Natural killer cell (primary cell): ENCODE measurements at regions not wholly inside any gene's neighbourhood (a gene's known extent, or its start where the extent isn't known, plus 50 kb on each side); places are given as distances from the start of the nearest gene placed in this dataset.

Experiments used
- ATAC-seq, 3 donors: fragments of 150-1000 bp in 2 of 3; fragments of 200-7000 bp in 1 of 3; cut with Tn5 transposase; 1 replicate in 1 of 3; 2 replicates in 2 of 3; pipeline ENCODE4 v1.10.0; 2021; ENCODE audit warnings: mild to moderate bottlenecking in 2 of 3, moderate library complexity in 2 of 3
- DNase-seq, 2 donors: peaks; one replicate each; pipeline versions ENCODE4 v3.0.0 to v3.0.0-alpha.2; 2013 to 2021; ENCODE audit warnings: mixed read lengths in 1 of 2
- H3K27ac ChIP-seq: one replicate; pipeline ENCODE4 v1.5.1; 2013; ENCODE audit warnings: mild to moderate bottlenecking, low read length
- H3K27me3 ChIP-seq: one replicate; pipeline ENCODE4 v1.6.1; 2013; ENCODE audit warnings: low read length; ENCODE audit not compliant: control insufficient read depth, insufficient read depth
- H3K36me3 ChIP-seq: one replicate; pipeline ENCODE4 v1.6.1; 2013; ENCODE audit warnings: low read length; ENCODE audit not compliant: control insufficient read depth, insufficient read depth
- H3K4me1 ChIP-seq: one replicate; pipeline ENCODE4 v1.6.1; 2013; ENCODE audit warnings: low read length; ENCODE audit not compliant: control insufficient read depth, insufficient read depth
- H3K4me3 ChIP-seq: one replicate; pipeline ENCODE4 v1.5.1; 2013; ENCODE audit warnings: low read length
- H3K9me3 ChIP-seq: one replicate; pipeline ENCODE4 v1.6.1; 2013; ENCODE audit warnings: low read length; ENCODE audit not compliant: control insufficient read depth, insufficient read depth
- H3K27ac Mint-ChIP-seq, 2 donors: one replicate each; pipeline ENCODE4 v1.8.0; 2022; ENCODE audit warnings: mild to moderate bottlenecking in 2 of 2, mixed read lengths in 2 of 2, moderate library complexity in 1 of 2
- H3K27me3 Mint-ChIP-seq, 2 donors: one replicate each; pipeline ENCODE4 v1.8.0; 2022; ENCODE audit warnings: low read depth in 2 of 2, mixed read lengths in 2 of 2
- H3K36me3 Mint-ChIP-seq: one replicate; pipeline ENCODE4 v1.8.0; 2022; ENCODE audit warnings: mixed read lengths
- H3K4me1 Mint-ChIP-seq, 2 donors: one replicate each; pipeline ENCODE4 v1.8.0; 2022; ENCODE audit warnings: mixed read lengths in 2 of 2
- H3K4me3 Mint-ChIP-seq: one replicate; pipeline ENCODE4 v1.8.0; 2022; ENCODE audit warnings: mild to moderate bottlenecking, moderate library complexity, mixed read lengths
- H3K9me3 Mint-ChIP-seq, 2 donors: one replicate each; pipeline ENCODE4 v1.8.0; 2022; ENCODE audit warnings: mixed read lengths in 2 of 2
- WGBS: methylation state at CpG from one replicate; pipeline ENCODE4 v1.1.7; 2013; ENCODE audit warnings: missing lambda C conversion rate; ENCODE audit not compliant: insufficient coverage; 5-methylcytosine and 5-hydroxymethylcytosine counted together
- intact Hi-C: fragments of 100-400 bp; cut with micrococcal nuclease; formaldehyde crosslinking; loops from one replicate; pipeline ENCODE4 v1.14.2; 2022
- TF ChIP-seq, protein P1 (sequence below): fragments of 200-600 bp; IDR thresholded peaks from one replicate; pipeline ENCODE4 v1.8.0; 2022; ENCODE audit warnings: antibody characterized with exemption

DNA sequence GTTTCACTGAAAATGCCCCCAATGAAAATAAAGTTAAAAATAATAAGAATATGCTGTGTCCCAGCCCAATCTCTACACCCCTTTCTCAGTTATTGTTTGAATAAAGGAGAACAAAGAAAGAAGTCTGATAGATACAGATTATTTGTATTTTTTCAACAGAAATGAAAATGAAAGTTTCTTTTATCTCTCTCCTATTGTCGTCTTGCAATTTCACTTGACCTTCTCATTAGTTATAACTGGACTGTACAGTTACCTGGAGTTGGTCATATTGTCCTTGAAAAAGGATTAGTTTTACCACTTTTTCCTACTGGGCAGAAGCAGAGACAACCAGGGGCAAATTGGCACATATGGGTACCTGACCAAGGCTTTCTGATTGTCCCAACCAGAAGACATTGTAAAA, 440.0 kb downstream of the PDCD6IP start:
- WGBS = no CpG with 5 or more reads among the region's 1 CpG
- TF ChIP-seq, protein P1, sequence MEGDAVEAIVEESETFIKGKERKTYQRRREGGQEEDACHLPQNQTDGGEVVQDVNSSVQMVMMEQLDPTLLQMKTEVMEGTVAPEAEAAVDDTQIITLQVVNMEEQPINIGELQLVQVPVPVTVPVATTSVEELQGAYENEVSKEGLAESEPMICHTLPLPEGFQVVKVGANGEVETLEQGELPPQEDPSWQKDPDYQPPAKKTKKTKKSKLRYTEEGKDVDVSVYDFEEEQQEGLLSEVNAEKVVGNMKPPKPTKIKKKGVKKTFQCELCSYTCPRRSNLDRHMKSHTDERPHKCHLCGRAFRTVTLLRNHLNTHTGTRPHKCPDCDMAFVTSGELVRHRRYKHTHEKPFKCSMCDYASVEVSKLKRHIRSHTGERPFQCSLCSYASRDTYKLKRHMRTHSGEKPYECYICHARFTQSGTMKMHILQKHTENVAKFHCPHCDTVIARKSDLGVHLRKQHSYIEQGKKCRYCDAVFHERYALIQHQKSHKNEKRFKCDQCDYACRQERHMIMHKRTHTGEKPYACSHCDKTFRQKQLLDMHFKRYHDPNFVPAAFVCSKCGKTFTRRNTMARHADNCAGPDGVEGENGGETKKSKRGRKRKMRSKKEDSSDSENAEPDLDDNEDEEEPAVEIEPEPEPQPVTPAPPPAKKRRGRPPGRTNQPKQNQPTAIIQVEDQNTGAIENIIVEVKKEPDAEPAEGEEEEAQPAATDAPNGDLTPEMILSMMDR = no peak
- H3K27ac Mint-ChIP-seq = no peak overlapping the region
- Histone ChIP-seq H3K9me3 (no peaks in the 10 kb centered on the region), H3K27ac (no peak overlapping the region), H3K4me3 (no peak overlapping the region), H3K36me3 (no peaks in the 10 kb centered on the region), H3K4me1 (no peaks in the 10 kb centered on the region), H3K27me3 (no peaks in the 10 kb centered on the region)
- no peaks in the 10 kb centered on the region for H3K9me3 Mint-ChIP-seq
- intact Hi-C loops = no loop called here
- ATAC-seq = no peak
- H3K4me3 Mint-ChIP-seq = no peak overlapping the region
- H3K27me3 Mint-ChIP-seq = no peaks in the 10 kb centered on the region
- H3K4me1 Mint-ChIP-seq = peaks cover 0 to 6% of the 10 kb centered on the region in 2 donors
- H3K36me3 Mint-ChIP-seq = no peaks in the 10 kb centered on the region
- DNase-seq = no peak

DNA sequence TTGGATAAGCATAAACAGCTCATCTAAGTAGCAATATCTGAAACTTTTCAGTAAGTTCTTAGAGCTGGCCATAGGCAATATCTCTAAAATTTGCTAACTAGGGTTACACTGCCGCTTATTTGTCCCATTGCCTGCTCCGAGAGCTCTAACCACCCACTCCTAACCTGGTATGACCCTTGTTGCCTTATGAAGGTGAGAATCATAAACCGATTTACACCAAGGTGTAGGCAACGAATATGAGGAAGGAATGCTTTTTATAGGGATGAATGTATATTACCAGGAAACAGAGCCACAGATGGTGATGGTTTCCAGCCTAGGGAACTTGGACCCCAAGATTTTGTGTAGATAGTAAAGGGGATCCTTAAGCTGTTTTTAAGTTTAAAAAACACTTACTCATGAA, 440.9 kb downstream of the PDCD6IP start:
- ATAC-seq (no peak), DNase-seq (no peak)
- Mint-ChIP-seq H3K27me3 (no peaks in the 10 kb centered on the region), H3K27ac (no peak overlapping the region), H3K4me1 (peaks cover 0 to 6% of the 10 kb centered on the region in 2 donors), H3K36me3 (no peaks in the 10 kb centered on the region), H3K4me3 (no peak overlapping the region), H3K9me3 (no peaks in the 10 kb centered on the region)
- no peaks in the 10 kb centered on the region for H3K4me1 ChIP-seq
- WGBS = 81% methylated on average over 4 of the region's 4 CpGs
- TF ChIP-seq, protein P1 = no peak
- no peaks in the 10 kb centered on the region for H3K9me3 ChIP-seq
- intact Hi-C loops = no loop called here
- no peaks in the 10 kb centered on the region for H3K27me3 ChIP-seq
- H3K27ac ChIP-seq = no peak overlapping the region
- H3K4me3 ChIP-seq = no peak overlapping the region
- no peaks in the 10 kb centered on the region for H3K36me3 ChIP-seq

DNA sequence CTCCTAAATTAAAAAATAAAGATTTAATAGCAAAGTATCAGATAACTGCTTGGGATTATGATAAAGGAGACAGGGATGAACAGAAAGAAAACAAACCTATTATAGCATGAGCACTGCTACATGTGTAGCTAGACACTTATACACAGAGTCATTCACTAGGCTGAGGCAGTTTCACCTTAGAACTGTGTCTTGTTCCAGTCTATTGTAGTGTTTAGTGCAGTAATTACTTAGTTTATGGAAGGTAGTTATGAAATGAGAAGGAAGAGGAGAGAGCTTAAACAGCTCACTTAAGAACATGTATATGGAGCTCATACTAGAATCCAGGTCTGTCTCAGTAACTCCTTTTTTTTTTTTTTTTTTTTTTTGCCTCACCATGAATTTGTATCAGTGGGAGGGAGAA, 441.4 kb downstream of the PDCD6IP start:
- no peak overlapping the region for H3K27ac ChIP-seq
- TF ChIP-seq, protein P1 = no peak
- no peaks in the 10 kb centered on the region for H3K27me3 ChIP-seq
- H3K36me3 ChIP-seq = no peaks in the 10 kb centered on the region
- no peaks in the 10 kb centered on the region for H3K9me3 Mint-ChIP-seq
- H3K27ac Mint-ChIP-seq = no peak overlapping the region
- no peaks in the 10 kb centered on the region for H3K36me3 Mint-ChIP-seq
- intact Hi-C loops = no loop called here
- peaks cover 0 to 6% of the 10 kb centered on the region in 2 donors for H3K4me1 Mint-ChIP-seq
- no peak for DNase-seq
- H3K4me1 ChIP-seq = no peaks in the 10 kb centered on the region
- no peak overlapping the region for H3K4me3 Mint-ChIP-seq
- H3K9me3 ChIP-seq = no peaks in the 10 kb centered on the region
- no peak for ATAC-seq
- no peaks in the 10 kb centered on the region for H3K27me3 Mint-ChIP-seq
- H3K4me3 ChIP-seq = no peak overlapping the region

DNA sequence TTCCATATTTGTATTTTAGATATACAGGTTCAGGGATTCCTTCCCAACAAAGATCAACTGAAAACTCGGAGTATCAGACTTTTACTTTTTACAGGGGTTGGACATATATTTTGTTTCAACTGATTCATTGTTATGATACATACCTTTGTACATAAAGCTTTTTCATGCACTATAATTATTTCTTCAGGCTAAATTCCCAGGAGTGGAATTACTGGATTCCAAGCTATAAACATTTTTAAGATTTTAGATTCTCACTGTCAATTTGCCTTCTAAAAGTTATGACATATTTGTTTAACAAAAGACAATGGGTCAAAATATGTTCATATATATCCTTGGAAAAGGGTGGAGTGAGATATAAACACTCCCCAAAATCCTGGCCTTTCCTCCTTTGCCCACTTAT, 449.0 kb downstream of the PDCD6IP start:
- intact Hi-C loops = no loop called here
- no peaks in the 10 kb centered on the region for H3K36me3 Mint-ChIP-seq
- peaks cover 10 to 17% of the 10 kb centered on the region in 2 donors for H3K4me1 Mint-ChIP-seq
- Histone ChIP-seq H3K27me3 (no peaks in the 10 kb centered on the region), H3K27ac (no peak overlapping the region), H3K4me3 (no peak overlapping the region), H3K4me1 (peaks cover 3% of the 10 kb centered on the region), H3K9me3 (no peaks in the 10 kb centered on the region), H3K36me3 (no peaks in the 10 kb centered on the region)
- ATAC-seq = no peak
- H3K27me3 Mint-ChIP-seq = no peaks in the 10 kb centered on the region
- DNase-seq = no peak
- WGBS = no CpG with 5 or more reads among the region's 1 CpG
- H3K9me3 Mint-ChIP-seq = no peaks in the 10 kb centered on the region
- H3K27ac Mint-ChIP-seq = no peak overlapping the region
- TF ChIP-seq, protein P1 = no peak
- H3K4me3 Mint-ChIP-seq = no peak overlapping the region
